IPS-18c (cell line): ENCODE measurements at regions not wholly inside any gene's neighbourhood (a gene's known extent, or its start where the extent isn't known, plus 50 kb on each side); places are given as distances from the start of the nearest gene placed in this dataset.
"Not testable (repeated sequence)": the region's sequence is repeated elsewhere in the genome, so short reads cannot be mapped to it uniquely, and the experiment has no call there.

Source experiments
- H3K4me3 ChIP-seq: 2 replicates; pipeline ENCODE4 v1.7.0; 2013; ENCODE audit warnings: low read depth, mild to moderate bottlenecking, low read length, moderate library complexity; ENCODE audit not compliant: insufficient read depth
- H3K9me3 ChIP-seq: one replicate; pipeline ENCODE4 v1.6.1; 2013; ENCODE audit warnings: mild to moderate bottlenecking, low read length, moderate library complexity; ENCODE audit not compliant: control insufficient read depth, insufficient read depth

GRCh38 chr7:131764143-131764775 is 207.8 kb upstream of the PODXL start:
- Histone ChIP-seq H3K9me3 (no peaks in the 10 kb centered on the region), H3K4me3 (no peak overlapping the region)

GRCh38 chr7:131762753-131763152 is 206.3 kb upstream of the PODXL start:
- H3K4me3 ChIP-seq: no peak overlapping the region
- no peaks in the 10 kb centered on the region for H3K9me3 ChIP-seq

GRCh38 chr7:131755801-131756200 is 199.4 kb upstream of the PODXL start:
- not testable (repeated sequence) for H3K4me3 ChIP-seq, H3K9me3 ChIP-seq

GRCh38 chr7:131753620-131754222 is 197.3 kb upstream of the PODXL start:
- Histone ChIP-seq H3K9me3 (peaks cover 3% of the 10 kb centered on the region), H3K4me3 (no peak overlapping the region)

GRCh38 chr7:131747658-131748232 is 191.3 kb upstream of the PODXL start:
- no peak overlapping the region for H3K4me3 ChIP-seq

GRCh38 chr7:131745390-131746248 is 189.2 kb upstream of the PODXL start:
- no peaks in the 10 kb centered on the region for H3K9me3 ChIP-seq
- no peak overlapping the region for H3K4me3 ChIP-seq

More at GRCh38 chr7:131747658-131748232, 191.3 kb upstream of the PODXL start:
- no peaks in the 10 kb centered on the region for H3K9me3 ChIP-seq

GRCh38 chr7:131741446-131741845 is 185.0 kb upstream of the PODXL start:
- Histone ChIP-seq H3K4me3 (no peak overlapping the region), H3K9me3 (no peaks in the 10 kb centered on the region)

- Histone ChIP-seq H3K9me3 (no peaks in the 10 kb centered on the region), H3K4me3 (no peak overlapping the region)
Observed at GRCh38 chr7:131737746-131738465, 181.5 kb upstream of the PODXL start.

GRCh38 chr7:131735101-131735500 is 178.7 kb upstream of the PODXL start:
- no peak overlapping the region for H3K4me3 ChIP-seq
- no peaks in the 10 kb centered on the region for H3K9me3 ChIP-seq

GRCh38 chr7:131733604-131734003 is 177.2 kb upstream of the PODXL start:
- Histone ChIP-seq H3K9me3 (no peaks in the 10 kb centered on the region), H3K4me3 (no peak overlapping the region)

- H3K9me3 ChIP-seq: no peaks in the 10 kb centered on the region
- no peak overlapping the region for H3K4me3 ChIP-seq
Observed at GRCh38 chr7:131727189-131727588, 170.8 kb upstream of the PODXL start.

- Histone ChIP-seq H3K4me3 (no peak overlapping the region), H3K9me3 (no peaks in the 10 kb centered on the region)
Observed at GRCh38 chr7:131726686-131727085, 170.3 kb upstream of the PODXL start.

GRCh38 chr7:131726031-131726430 is 169.6 kb upstream of the PODXL start:
- H3K9me3 ChIP-seq: no peaks in the 10 kb centered on the region

GRCh38 chr7:131724776-131725345 is 168.4 kb upstream of the PODXL start:
- Histone ChIP-seq H3K9me3 (no peaks in the 10 kb centered on the region), H3K4me3 (no peak overlapping the region)

More at GRCh38 chr7:131726031-131726430, 169.6 kb upstream of the PODXL start:
- no peak overlapping the region for H3K4me3 ChIP-seq

- no peak overlapping the region for H3K4me3 ChIP-seq
- no peaks in the 10 kb centered on the region for H3K9me3 ChIP-seq
Observed at GRCh38 chr7:131723926-131724325, 167.5 kb upstream of the PODXL start.

- no peak overlapping the region for H3K4me3 ChIP-seq
- H3K9me3 ChIP-seq: no peaks in the 10 kb centered on the region
Observed at GRCh38 chr7:131722371-131722770, 165.9 kb upstream of the PODXL start.

- Histone ChIP-seq H3K9me3 (no peaks in the 10 kb centered on the region), H3K4me3 (no peak overlapping the region)
Observed at GRCh38 chr7:131721660-131722059, 165.2 kb upstream of the PODXL start.
